Skeletal muscle satellite cell (primary cell): ENCODE measurements at regions not wholly inside any gene's neighbourhood (a gene's known extent, or its start where the extent isn't known, plus 50 kb on each side); places are given as distances from the start of the nearest gene placed in this dataset.
"Not testable (repeated sequence)": the region's sequence is repeated elsewhere in the genome, so short reads cannot be mapped to it uniquely, and the experiment has no call there.

Experiments
- H3K27me3 ChIP-seq: 2 replicates; pipeline ENCODE4 v1.7.0; 2013; ENCODE audit warnings: low read length; ENCODE audit not compliant: control insufficient read depth, insufficient read depth
- H3K36me3 ChIP-seq: 2 replicates; pipeline ENCODE4 v1.7.0; 2013; ENCODE audit warnings: mild to moderate bottlenecking, control low read depth, low read length; ENCODE audit not compliant: insufficient read depth
- H3K4me1 ChIP-seq: 2 replicates; pipeline ENCODE4 v1.7.0; 2013; ENCODE audit warnings: low read length; ENCODE audit not compliant: control insufficient read depth, insufficient read depth
- H3K4me2 ChIP-seq: 2 replicates; pipeline ENCODE4 v1.7.0; 2013; ENCODE audit warnings: mild to moderate bottlenecking, low read length
- H3K4me3 ChIP-seq: 2 replicates; pipeline ENCODE4 v1.7.0; 2013; ENCODE audit warnings: low read length
- H3K9ac ChIP-seq: 2 replicates; pipeline ENCODE4 v1.7.0; 2013; ENCODE audit warnings: mild to moderate bottlenecking, low read depth, low read length, moderate library complexity
- H3K9me3 ChIP-seq: replicated peaks from 2 replicates; pipeline ENCODE4 v1.7.0; 2013; ENCODE audit warnings: mild to moderate bottlenecking, control low read depth, low read length

DNA sequence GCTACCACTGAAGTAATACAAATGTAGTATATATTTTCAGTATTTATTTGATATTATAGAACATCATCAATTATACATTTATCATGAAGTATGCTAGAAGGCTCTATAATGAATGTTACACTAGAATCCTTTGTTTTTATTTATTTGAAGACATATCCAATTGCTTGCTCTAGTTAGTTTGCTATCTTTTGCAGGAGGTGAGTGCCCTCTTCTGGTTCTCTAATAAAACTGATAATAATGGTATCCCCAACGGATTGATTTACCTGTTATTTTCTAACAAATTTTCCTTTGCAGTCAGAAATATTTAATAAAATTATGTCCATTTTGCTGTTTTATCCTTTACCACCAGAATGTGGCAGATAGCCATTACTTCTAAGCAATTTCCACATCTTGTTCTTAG, 274.3 kb upstream of the TACR3 start:
- H3K36me3 ChIP-seq = no peaks in the 10 kb centered on the region
- H3K4me1 ChIP-seq = peaks cover 8% of the 10 kb centered on the region
- no peaks in the 10 kb centered on the region for H3K27me3 ChIP-seq
- no peak overlapping the region for H3K4me3 ChIP-seq
- no peak overlapping the region for H3K9ac ChIP-seq
- no peaks in the 10 kb centered on the region for H3K9me3 ChIP-seq
- H3K4me2 ChIP-seq = no peak overlapping the region

DNA sequence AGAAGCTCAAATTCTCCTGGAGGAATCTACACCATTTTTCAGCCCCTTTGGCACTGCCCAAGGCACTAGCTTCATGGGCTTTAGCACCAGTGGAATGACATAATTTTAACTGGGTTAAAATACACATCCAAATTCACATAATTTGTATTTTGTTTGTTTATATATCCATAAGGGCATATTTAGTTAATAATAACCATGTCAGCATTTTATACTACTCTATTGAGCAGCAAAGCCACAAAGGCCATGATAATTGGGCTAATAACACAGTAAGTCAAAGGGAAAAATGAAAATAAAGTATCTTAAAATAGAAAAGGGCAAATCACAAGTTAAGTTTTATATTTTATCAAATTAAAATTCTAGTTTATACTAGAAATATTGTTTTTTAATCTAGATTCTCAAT, 262.7 kb upstream of the TACR3 start:
- Histone ChIP-seq H3K36me3 (no peaks in the 10 kb centered on the region), H3K9me3 (no peaks in the 10 kb centered on the region), H3K4me1 (no peaks in the 10 kb centered on the region)

DNA sequence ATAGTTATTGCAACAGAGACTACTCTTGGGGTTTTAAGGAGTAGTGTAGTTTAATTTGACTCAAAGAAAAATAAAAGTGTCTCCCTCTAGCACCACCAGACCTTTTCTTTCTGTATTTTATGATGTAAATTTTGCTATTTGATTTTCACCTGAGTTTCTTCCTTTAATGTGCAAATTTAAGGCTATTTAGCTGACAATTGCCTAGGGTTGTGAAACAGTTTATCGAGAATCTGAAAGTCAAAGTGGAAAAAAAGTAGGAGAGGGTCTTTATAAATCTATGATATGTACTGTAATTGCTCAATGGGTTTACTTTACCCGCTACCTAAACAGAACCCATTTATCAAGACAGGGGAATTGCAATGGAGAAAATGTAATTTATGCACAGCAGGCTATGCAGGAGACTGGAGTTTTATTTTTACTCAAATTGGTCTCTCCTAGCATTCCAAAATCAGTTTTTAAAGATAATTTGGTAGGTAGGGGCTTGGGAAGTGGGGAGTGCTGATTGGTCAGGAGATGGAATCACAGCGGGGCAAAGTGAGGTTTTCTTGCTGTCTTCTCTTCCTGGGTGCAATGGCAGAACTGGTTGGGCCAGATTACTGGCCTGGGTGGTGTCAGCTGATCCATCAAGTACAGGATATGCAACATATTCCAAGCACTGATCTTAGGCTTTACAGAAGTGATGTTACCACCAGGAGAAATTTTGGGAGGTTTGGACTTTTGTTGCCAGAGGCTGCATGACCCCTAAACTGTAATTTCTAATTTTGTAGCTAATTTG, 228.6 kb upstream of the TACR3 start:
- Histone ChIP-seq H3K4me2 (no peak overlapping the region), H3K4me3 (no peak overlapping the region), H3K36me3 (no peaks in the 10 kb centered on the region), H3K9ac (no peak overlapping the region), H3K4me1 (no peaks in the 10 kb centered on the region), H3K27me3 (no peaks in the 10 kb centered on the region), H3K9me3 (no peaks in the 10 kb centered on the region)

More for the DNA sequence above, 262.7 kb upstream of the TACR3 start:
- H3K4me2 ChIP-seq = no peak overlapping the region
- no peaks in the 10 kb centered on the region for H3K27me3 ChIP-seq
- no peak overlapping the region for H3K4me3 ChIP-seq
- H3K9ac ChIP-seq = no peak overlapping the region

GRCh38 chr4:103947617-103948016, 227.8 kb upstream of the TACR3 start:
- Histone ChIP-seq H3K36me3 (no peaks in the 10 kb centered on the region), H3K9ac (no peak overlapping the region), H3K4me3 (no peak overlapping the region), H3K27me3 (no peaks in the 10 kb centered on the region), H3K9me3 (no peaks in the 10 kb centered on the region), H3K4me1 (no peaks in the 10 kb centered on the region), H3K4me2 (no peak overlapping the region)

GRCh38 chr4:103946621-103947268, 227.0 kb upstream of the TACR3 start:
- H3K9me3 ChIP-seq, H3K9ac ChIP-seq, H3K36me3 ChIP-seq, H3K4me1 ChIP-seq, H3K4me3 ChIP-seq, H3K4me2 ChIP-seq, H3K27me3 ChIP-seq: not testable (repeated sequence)

- Histone ChIP-seq H3K36me3 (no peaks in the 10 kb centered on the region), H3K4me2 (no peak overlapping the region), H3K4me1 (no peaks in the 10 kb centered on the region), H3K4me3 (no peak overlapping the region), H3K9me3 (no peaks in the 10 kb centered on the region), H3K9ac (no peak overlapping the region), H3K27me3 (no peaks in the 10 kb centered on the region)
Observed at GRCh38 chr4:103938488-103938887, 218.7 kb upstream of the TACR3 start.

GRCh38 chr4:103936653-103937145, 216.9 kb upstream of the TACR3 start:
- no peaks in the 10 kb centered on the region for H3K4me1 ChIP-seq
- H3K36me3 ChIP-seq = no peaks in the 10 kb centered on the region
- no peak overlapping the region for H3K9ac ChIP-seq
- H3K27me3 ChIP-seq = no peaks in the 10 kb centered on the region
- no peak overlapping the region for H3K4me2 ChIP-seq
- H3K4me3 ChIP-seq = no peak overlapping the region
- H3K9me3 ChIP-seq = no peaks in the 10 kb centered on the region

GRCh38 chr4:103934178-103934789, 214.5 kb upstream of the TACR3 start:
- H3K9me3 ChIP-seq = no peaks in the 10 kb centered on the region
- no peak overlapping the region for H3K4me3 ChIP-seq
- no peak overlapping the region for H3K4me2 ChIP-seq
- no peaks in the 10 kb centered on the region for H3K4me1 ChIP-seq
- no peaks in the 10 kb centered on the region for H3K36me3 ChIP-seq
- H3K9ac ChIP-seq = no peak overlapping the region
- no peaks in the 10 kb centered on the region for H3K27me3 ChIP-seq

GRCh38 chr4:103928370-103928769, 208.6 kb upstream of the TACR3 start:
- no peaks in the 10 kb centered on the region for H3K36me3 ChIP-seq
- no peak overlapping the region for H3K4me2 ChIP-seq
- no peak overlapping the region for H3K4me3 ChIP-seq
- no peak overlapping the region for H3K9ac ChIP-seq
- no peaks in the 10 kb centered on the region for H3K9me3 ChIP-seq
- H3K4me1 ChIP-seq = no peaks in the 10 kb centered on the region
- H3K27me3 ChIP-seq = no peaks in the 10 kb centered on the region

- Histone ChIP-seq H3K9ac (no peak overlapping the region), H3K9me3 (no peaks in the 10 kb centered on the region), H3K4me1 (no peaks in the 10 kb centered on the region), H3K4me2 (no peak overlapping the region), H3K4me3 (no peak overlapping the region), H3K27me3 (no peaks in the 10 kb centered on the region), H3K36me3 (no peaks in the 10 kb centered on the region)
Observed at GRCh38 chr4:103923551-103923950, 203.8 kb upstream of the TACR3 start.

DNA sequence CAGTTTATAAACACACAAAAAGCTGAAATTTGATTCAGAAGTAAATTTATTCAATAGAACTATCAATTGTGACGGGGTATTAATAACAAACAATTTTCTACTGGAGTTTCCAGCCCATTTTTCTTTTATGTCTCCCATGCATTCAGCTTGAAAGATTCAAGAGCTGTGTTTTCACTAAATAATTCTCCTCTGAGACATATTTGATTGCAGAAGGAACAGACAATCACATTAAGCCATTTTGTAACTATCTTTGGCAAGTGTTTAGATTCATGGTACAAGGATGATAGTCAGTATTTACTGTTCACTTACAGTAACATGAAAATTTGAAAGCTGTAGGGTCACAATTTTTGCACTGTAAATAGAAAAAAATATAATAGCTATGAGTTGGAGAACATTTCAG, 198.4 kb upstream of the TACR3 start:
- no peak overlapping the region for H3K9ac ChIP-seq
- H3K4me3 ChIP-seq = no peak overlapping the region
- H3K4me2 ChIP-seq = no peak overlapping the region
- H3K36me3 ChIP-seq = no peaks in the 10 kb centered on the region
- no peaks in the 10 kb centered on the region for H3K27me3 ChIP-seq
- no peaks in the 10 kb centered on the region for H3K4me1 ChIP-seq
- H3K9me3 ChIP-seq = no peaks in the 10 kb centered on the region
